Suprapubic skin (tissue), 4 donors: ENCODE measurements at regions not wholly inside any gene's neighbourhood (a gene's known extent, or its start where the extent isn't known, plus 50 kb on each side); places are given as distances from the start of the nearest gene placed in this dataset.

Experiments used
- DNase-seq, 2 donors: peaks; one replicate each; pipeline ENCODE4 v3.0.0-alpha.2; 2019; ENCODE audit warnings: low spot score in 2 of 2
- H3K27ac ChIP-seq: fragments of 200-600 bp; sonication (generic); one replicate; pipeline ENCODE4 v1.5.1; 2019
- H3K27me3 ChIP-seq: fragments of 200-600 bp; sonication (generic); one replicate; pipeline ENCODE4 v1.5.1; 2019
- H3K36me3 ChIP-seq: fragments of 200-600 bp; sonication (generic); one replicate; pipeline ENCODE4 v1.5.1; 2019
- H3K4me1 ChIP-seq: fragments of 200-600 bp; sonication (generic); one replicate; pipeline ENCODE4 v1.5.1; 2019
- H3K4me3 ChIP-seq: fragments of 200-600 bp; sonication (generic); one replicate; pipeline ENCODE4 v1.5.1; 2019; ENCODE audit warnings: mild to moderate bottlenecking
- H3K9me3 ChIP-seq: fragments of 200-600 bp; sonication (generic); one replicate; pipeline ENCODE4 v1.5.1; 2019
- EP300 ChIP-seq: sonication (generic); formaldehyde crosslinking; IDR thresholded peaks from one replicate; pipeline ENCODE4 v1.6.1; 2017; ENCODE audit warnings: antibody characterized with exemption
- POLR2A ChIP-seq, 2 donors: fragments of 450-650 bp; IDR thresholded peaks; one replicate each; pipeline ENCODE4 v1.6.1; 2017; ENCODE audit warnings: antibody characterized with exemption in 2 of 2, mild to moderate bottlenecking in 2 of 2, moderate library complexity in 2 of 2
- POLR2AphosphoS5 ChIP-seq, 3 donors: sonication (generic); formaldehyde crosslinking; IDR thresholded peaks; one replicate each; pipeline ENCODE4 v1.6.1; 2017; ENCODE audit warnings: antibody characterized with exemption in 3 of 3
- WGBS: methylation state at CpG from one replicate; pipeline ENCODE4 v1.1.5; 2018; 5-methylcytosine and 5-hydroxymethylcytosine counted together
- TF ChIP-seq, protein P1 (sequence below), 2 donors: fragments of 200-600 bp in 1 of 2; fragments of 450-650 bp in 1 of 2; sonication (generic) in 1 of 2; IDR thresholded peaks; one replicate each; pipeline ENCODE4 v1.5.1; 2016 to 2019; ENCODE audit warnings: antibody characterized with exemption in 2 of 2, mild to moderate bottlenecking in 1 of 2, moderate library complexity in 1 of 2

DNA sequence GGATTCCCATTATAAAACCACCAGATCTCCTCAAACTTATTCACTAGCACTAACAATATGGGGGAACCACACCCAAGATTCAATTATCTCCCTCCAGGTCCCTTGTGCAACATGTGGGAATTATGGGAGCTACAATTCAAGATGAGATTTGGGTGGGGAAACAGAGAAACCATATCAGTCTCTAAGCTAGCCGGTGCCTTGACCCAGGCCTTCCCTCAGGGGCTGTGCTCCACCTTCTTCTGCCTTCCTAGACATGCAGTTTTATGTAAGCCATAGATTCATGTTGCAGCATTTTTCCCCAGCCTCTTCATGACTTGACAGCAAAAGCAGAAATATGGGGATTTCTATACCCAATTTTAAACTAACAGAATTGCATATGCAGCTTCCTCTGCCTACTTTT lies 559.2 kb downstream of the TNS1 start:
- Histone ChIP-seq H3K4me1 (no peaks in the 10 kb centered on the region), H3K27ac (no peak overlapping the region), H3K4me3 (no peak overlapping the region), H3K9me3 (no peaks in the 10 kb centered on the region), H3K36me3 (no peaks in the 10 kb centered on the region), H3K27me3 (no peaks in the 10 kb centered on the region)
- DNase-seq, result no peak
- 81% methylated on average over 1 of the region's 1 CpG for WGBS
- no peak for TF ChIP-seq POLR2AphosphoS5 (IDR thresholded peaks at IDR 0.05)
- no peak for TF ChIP-seq EP300
- TF ChIP-seq, protein P1, sequence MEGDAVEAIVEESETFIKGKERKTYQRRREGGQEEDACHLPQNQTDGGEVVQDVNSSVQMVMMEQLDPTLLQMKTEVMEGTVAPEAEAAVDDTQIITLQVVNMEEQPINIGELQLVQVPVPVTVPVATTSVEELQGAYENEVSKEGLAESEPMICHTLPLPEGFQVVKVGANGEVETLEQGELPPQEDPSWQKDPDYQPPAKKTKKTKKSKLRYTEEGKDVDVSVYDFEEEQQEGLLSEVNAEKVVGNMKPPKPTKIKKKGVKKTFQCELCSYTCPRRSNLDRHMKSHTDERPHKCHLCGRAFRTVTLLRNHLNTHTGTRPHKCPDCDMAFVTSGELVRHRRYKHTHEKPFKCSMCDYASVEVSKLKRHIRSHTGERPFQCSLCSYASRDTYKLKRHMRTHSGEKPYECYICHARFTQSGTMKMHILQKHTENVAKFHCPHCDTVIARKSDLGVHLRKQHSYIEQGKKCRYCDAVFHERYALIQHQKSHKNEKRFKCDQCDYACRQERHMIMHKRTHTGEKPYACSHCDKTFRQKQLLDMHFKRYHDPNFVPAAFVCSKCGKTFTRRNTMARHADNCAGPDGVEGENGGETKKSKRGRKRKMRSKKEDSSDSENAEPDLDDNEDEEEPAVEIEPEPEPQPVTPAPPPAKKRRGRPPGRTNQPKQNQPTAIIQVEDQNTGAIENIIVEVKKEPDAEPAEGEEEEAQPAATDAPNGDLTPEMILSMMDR (IDR thresholded peaks at IDR 0.05), result no peak
- no peak for TF ChIP-seq POLR2A (IDR thresholded peaks at IDR 0.05)

GRCh38 chr2:217440000-217440399 lies 562.8 kb downstream of the TNS1 start:
- Histone ChIP-seq H3K36me3 (no peaks in the 10 kb centered on the region), H3K4me1 (peaks cover 27% of the 10 kb centered on the region), H3K9me3 (no peaks in the 10 kb centered on the region), H3K27me3 (no peaks in the 10 kb centered on the region), H3K4me3 (no peak overlapping the region), H3K27ac (no peak overlapping the region)
- TF ChIP-seq EP300 (no peak), POLR2AphosphoS5 (IDR thresholded peaks at IDR 0.05) (no peak), POLR2A (IDR thresholded peaks at IDR 0.05) (no peak)
- TF ChIP-seq, protein P1 (IDR thresholded peaks at IDR 0.05), result no peak
- WGBS, result 33% methylated on average over 1 of the region's 1 CpG
- DNase-seq, result no peak

- no peak overlapping the region for H3K27ac ChIP-seq
- TF ChIP-seq POLR2A (IDR thresholded peaks at IDR 0.05) (no peak), POLR2AphosphoS5 (IDR thresholded peaks at IDR 0.05) (no peak), EP300 (no peak)
- TF ChIP-seq, protein P1 (IDR thresholded peaks at IDR 0.05), result no peak
These were observed 564.0 kb downstream of the TNS1 start for GRCh38 chr2:217438821-217439220.

DNA sequence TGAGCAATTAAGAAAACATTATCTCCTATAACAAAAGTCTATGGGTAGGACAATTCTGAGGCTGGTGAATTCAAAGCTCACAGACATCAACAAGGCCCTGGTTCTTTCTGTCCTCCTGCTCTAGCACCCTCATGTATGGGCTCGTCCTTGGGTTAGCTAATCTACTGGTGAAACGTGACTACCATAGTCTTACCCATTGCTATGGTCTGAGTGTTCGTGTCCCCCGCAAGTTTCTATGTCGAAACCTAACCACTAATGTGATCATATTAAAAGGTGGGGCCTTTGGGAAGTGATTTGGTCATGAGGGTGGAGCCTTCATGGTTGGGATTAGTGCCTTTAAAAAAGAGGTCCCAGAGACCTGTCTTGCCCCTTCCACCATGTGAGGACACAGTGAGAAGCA lies 564.7 kb downstream of the TNS1 start:
- peaks cover 46% of the 10 kb centered on the region for H3K4me1 ChIP-seq
- H3K27ac ChIP-seq, result no peak overlapping the region
- no peaks in the 10 kb centered on the region for H3K9me3 ChIP-seq
- DNase-seq, result no peak
- TF ChIP-seq POLR2AphosphoS5 (IDR thresholded peaks at IDR 0.05), result no peak
- TF ChIP-seq EP300, result no peak
- TF ChIP-seq POLR2A (IDR thresholded peaks at IDR 0.05), result no peak
- TF ChIP-seq, protein P1 (IDR thresholded peaks at IDR 0.05), result no peak
- no peaks in the 10 kb centered on the region for H3K36me3 ChIP-seq
- H3K4me3 ChIP-seq, result no peak overlapping the region
- WGBS, result 86% methylated on average over 5 of the region's 5 CpGs
- H3K27me3 ChIP-seq, result no peaks in the 10 kb centered on the region

More at GRCh38 chr2:217438821-217439220, 564.0 kb downstream of the TNS1 start:
- Histone ChIP-seq H3K27me3 (no peaks in the 10 kb centered on the region), H3K9me3 (no peaks in the 10 kb centered on the region), H3K4me3 (no peak overlapping the region), H3K4me1 (peaks cover 39% of the 10 kb centered on the region), H3K36me3 (no peaks in the 10 kb centered on the region)
- WGBS, result 100% methylated on average over 1 of the region's 1 CpG
- no peak for DNase-seq

DNA sequence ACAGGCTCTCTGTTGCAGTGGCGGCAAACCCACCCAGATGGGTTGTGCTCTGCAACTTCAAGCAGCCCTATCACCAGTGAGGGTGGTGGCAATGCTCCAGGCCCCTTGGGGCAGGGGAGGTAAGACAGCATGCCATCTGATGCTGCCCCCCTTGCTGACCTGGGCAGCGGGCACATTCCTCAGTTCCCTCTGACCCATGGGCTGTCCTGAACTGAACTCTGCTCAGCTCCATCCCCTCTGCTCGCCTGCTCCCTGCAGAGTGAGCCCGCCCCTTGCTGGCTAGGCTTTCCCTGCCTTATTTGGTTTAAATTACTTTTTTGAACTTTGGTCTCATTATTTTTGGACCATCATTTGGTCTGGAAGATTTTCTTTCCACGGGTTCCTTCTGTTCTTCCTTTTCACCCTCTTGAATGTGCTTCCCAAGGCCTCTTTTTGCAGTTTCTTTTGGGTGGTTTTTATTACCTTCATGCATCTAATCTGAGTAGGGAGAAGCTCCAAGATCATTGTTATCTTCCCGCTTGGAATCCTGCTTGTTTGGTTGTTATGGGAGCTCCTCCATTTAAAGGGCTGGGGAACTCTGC lies 565.4 kb downstream of the TNS1 start:
- H3K27me3 ChIP-seq, result no peaks in the 10 kb centered on the region
- peaks cover 47% of the 10 kb centered on the region for H3K4me1 ChIP-seq
- DNase-seq, result no peak
- no peak for TF ChIP-seq EP300
- TF ChIP-seq POLR2AphosphoS5 (IDR thresholded peaks at IDR 0.05), result no peak
- no peak for TF ChIP-seq POLR2A (IDR thresholded peaks at IDR 0.05)
- TF ChIP-seq, protein P1 (IDR thresholded peaks at IDR 0.05), result no peak
- H3K27ac ChIP-seq, result no peak overlapping the region
- no peak overlapping the region for H3K4me3 ChIP-seq
- no peaks in the 10 kb centered on the region for H3K36me3 ChIP-seq
- no peaks in the 10 kb centered on the region for H3K9me3 ChIP-seq
- WGBS, result 55% methylated on average over 6 of the region's 6 CpGs
